Panc1 (cell line): ENCODE measurements at regions not wholly inside any gene's neighbourhood (a gene's known extent, or its start where the extent isn't known, plus 50 kb on each side); places are given as distances from the start of the nearest gene placed in this dataset.

Experiments
- ATAC-seq: fragments of 200-7000 bp; cut with Tn5 transposase; 2 replicates; pipeline ENCODE4 v1.9.1; 2020; ENCODE audit warnings: mild to moderate bottlenecking, moderate library complexity
- BruUV-seq: library from RNA; stranded (reverse); fragments of 400-500 nt; replicated peaks from 2 replicates; lab custom pipeline; 2021; lab: Mats Ljungman, UMichigan
- CTCF ChIA-PET: fragments of 300-600 bp; sonication (Branson Sonifier 250); formaldehyde crosslinking; loops from one replicate; lab custom pipeline; 2022; ENCODE audit warnings: antibody characterized with exemption; lab: Charles Lee
- POLR2A ChIA-PET: fragments of 300-600 bp; sonication (Branson Sonifier 250); formaldehyde crosslinking; loops from one replicate; lab custom pipeline; 2022; ENCODE audit warnings: antibody characterized with exemption; lab: Charles Lee
- DNase-seq: peaks from one replicate; pipeline ENCODE4 v3.0.0-alpha.2; 2010; ENCODE audit warnings: low read depth, low spot score
- H3K27ac ChIP-seq: 2 replicates; pipeline ENCODE4 v1.5.1; 2011; ENCODE audit warnings: mild to moderate bottlenecking, low read length, inconsistent platforms
- H3K27me3 ChIP-seq: fragments of 200-500 bp; sonication (Bioruptor generic); 2 replicates; pipeline ENCODE4 v1.6.0; 2014; ENCODE audit warnings: low read length, inconsistent platforms; ENCODE audit not compliant: control insufficient read depth, insufficient read depth
- H3K36me3 ChIP-seq: fragments of 200-500 bp; sonication (Bioruptor generic); 2 replicates; pipeline ENCODE4 v1.5.1; 2014; ENCODE audit warnings: inconsistent platforms, mild to moderate bottlenecking, low read length, moderate library complexity; ENCODE audit not compliant: control insufficient read depth, insufficient read depth
- H3K4me1 ChIP-seq: 2 replicates; pipeline ENCODE4 v1.5.1; 2011; ENCODE audit warnings: inconsistent platforms, mild to moderate bottlenecking, low read length, moderate library complexity; ENCODE audit not compliant: control insufficient read depth, insufficient read depth
- H3K4me3 ChIP-seq, 2 experiments: 2 replicates each; pipeline ENCODE4 v1.5.1; 2011 to 2012; ENCODE audit warnings: low read depth in 2 of 2, low read length in 2 of 2, mild to moderate bottlenecking in 2 of 2, inconsistent platforms in 1 of 2, moderate library complexity in 1 of 2
- H3K9me3 ChIP-seq: fragments of 200-500 bp; sonication (Bioruptor generic); 2 replicates; pipeline ENCODE4 v1.5.1; 2014; ENCODE audit warnings: low read depth, mild to moderate bottlenecking, inconsistent platforms, low read length, moderate library complexity; ENCODE audit not compliant: control insufficient read depth, insufficient read depth
- POLR2AphosphoS5 ChIP-seq: IDR thresholded peaks from 2 replicates; pipeline ENCODE4 v1.6.1; 2012; ENCODE audit warnings: mild to moderate bottlenecking, low read depth, low read length, moderate library complexity
- SIN3A ChIP-seq: IDR thresholded peaks from 2 replicates; pipeline ENCODE4 v1.6.1; 2012; ENCODE audit warnings: low read depth, mild to moderate bottlenecking, low read length, moderate library complexity, borderline replicate concordance; ENCODE audit not compliant: insufficient read depth
- TCF7L2 ChIP-seq: IDR thresholded peaks from 2 replicates; pipeline ENCODE4 v1.6.1; 2011; ENCODE audit warnings: mild to moderate bottlenecking, low read depth, low read length, inconsistent platforms
- in situ Hi-C: cut with HindIII; loops from 2 replicates; pipeline ENCODE4 v1.10.0; 2016; ENCODE audit warnings: low sequenced_read_pairs, low pct_unique_long_range_greater_than_20kb
- intact Hi-C: fragments of 100-400 bp; cut with micrococcal nuclease; formaldehyde crosslinking; loops from one replicate; pipeline ENCODE4 v1.10.0; 2022; ENCODE audit not compliant: unreplicated experiment
- TF ChIP-seq, protein P1 (sequence below): fragments of 450-650 bp; IDR thresholded peaks from 2 replicates; pipeline ENCODE4 v1.5.1; 2017; ENCODE audit warnings: mild to moderate bottlenecking
- TF ChIP-seq, protein P2 (sequence below), 2 experiments: IDR thresholded peaks; 2 replicates each; pipeline ENCODE4 v1.6.1; 2011 to 2012; ENCODE audit warnings: low read depth in 2 of 2, control low read depth in 1 of 2, low read length in 1 of 2, mild to moderate bottlenecking in 1 of 2, moderate library complexity in 1 of 2; ENCODE audit not compliant: insufficient read depth in 1 of 2

DNA sequence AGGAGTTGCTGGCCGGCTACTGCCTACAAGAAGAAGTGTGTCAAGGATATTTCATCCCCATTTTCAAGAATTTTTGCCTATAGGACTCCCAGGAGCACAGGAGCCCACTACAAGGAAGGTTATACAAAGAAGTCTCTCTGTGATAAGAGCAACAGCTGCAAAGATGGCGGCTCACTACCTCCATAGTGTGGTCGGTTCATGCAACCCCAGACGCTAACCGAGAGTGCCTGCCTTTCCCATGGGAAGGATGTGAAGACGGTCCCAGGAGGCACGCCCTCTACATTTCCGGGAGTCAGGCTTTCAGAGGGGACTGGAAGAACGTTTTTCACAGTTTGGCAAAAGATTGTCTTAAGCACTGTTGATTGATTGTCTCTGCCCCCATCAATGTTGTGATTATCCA, 816.3 kb downstream of the QKI start:
- CTCF ChIA-PET = no interaction called here
- TF ChIP-seq, protein P1, sequence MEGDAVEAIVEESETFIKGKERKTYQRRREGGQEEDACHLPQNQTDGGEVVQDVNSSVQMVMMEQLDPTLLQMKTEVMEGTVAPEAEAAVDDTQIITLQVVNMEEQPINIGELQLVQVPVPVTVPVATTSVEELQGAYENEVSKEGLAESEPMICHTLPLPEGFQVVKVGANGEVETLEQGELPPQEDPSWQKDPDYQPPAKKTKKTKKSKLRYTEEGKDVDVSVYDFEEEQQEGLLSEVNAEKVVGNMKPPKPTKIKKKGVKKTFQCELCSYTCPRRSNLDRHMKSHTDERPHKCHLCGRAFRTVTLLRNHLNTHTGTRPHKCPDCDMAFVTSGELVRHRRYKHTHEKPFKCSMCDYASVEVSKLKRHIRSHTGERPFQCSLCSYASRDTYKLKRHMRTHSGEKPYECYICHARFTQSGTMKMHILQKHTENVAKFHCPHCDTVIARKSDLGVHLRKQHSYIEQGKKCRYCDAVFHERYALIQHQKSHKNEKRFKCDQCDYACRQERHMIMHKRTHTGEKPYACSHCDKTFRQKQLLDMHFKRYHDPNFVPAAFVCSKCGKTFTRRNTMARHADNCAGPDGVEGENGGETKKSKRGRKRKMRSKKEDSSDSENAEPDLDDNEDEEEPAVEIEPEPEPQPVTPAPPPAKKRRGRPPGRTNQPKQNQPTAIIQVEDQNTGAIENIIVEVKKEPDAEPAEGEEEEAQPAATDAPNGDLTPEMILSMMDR = no peak
- TF ChIP-seq SIN3A (no peak), TCF7L2 (no peak)
- ATAC-seq = no peak
- POLR2A ChIA-PET = no interaction called here
- Histone ChIP-seq H3K36me3 (no peaks in the 10 kb centered on the region), H3K4me3 (no peak overlapping the region), H3K27me3 (no peaks in the 10 kb centered on the region), H3K4me1 (no peaks in the 10 kb centered on the region), H3K27ac (no peak overlapping the region), H3K9me3 (no peaks in the 10 kb centered on the region)
- no TSS peak for BruUV-seq
- in situ Hi-C loops = no loop called here
- DNase-seq = no peak
- intact Hi-C loops = no loop called here

DNA sequence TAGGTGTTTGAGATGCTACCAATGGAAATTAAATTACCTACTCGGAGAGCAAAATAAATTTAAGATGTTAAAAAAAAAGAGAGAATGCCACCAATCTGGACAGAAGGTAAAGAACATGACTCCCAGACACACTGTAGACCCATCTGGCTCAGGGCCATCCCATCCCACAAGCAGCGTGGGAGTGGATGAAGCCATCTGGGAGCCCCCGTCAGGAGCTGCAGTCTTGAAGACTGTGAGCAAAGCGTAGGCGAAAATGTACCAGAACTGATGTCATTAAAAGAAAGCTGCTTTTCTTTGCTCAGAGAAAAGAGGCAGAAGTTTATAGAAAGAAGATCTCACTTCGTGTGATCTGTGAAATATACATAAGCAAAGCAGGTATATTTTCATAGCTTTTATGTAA, 815.7 kb downstream of the QKI start:
- no peak for ATAC-seq
- intact Hi-C loops (no loop called here), in situ Hi-C loops (no loop called here)
- Histone ChIP-seq H3K36me3 (no peaks in the 10 kb centered on the region), H3K27me3 (no peaks in the 10 kb centered on the region), H3K9me3 (no peaks in the 10 kb centered on the region), H3K4me1 (no peaks in the 10 kb centered on the region), H3K27ac (no peak overlapping the region), H3K4me3 (no peak overlapping the region)
- POLR2A ChIA-PET = no interaction called here
- CTCF ChIA-PET = no interaction called here
- DNase-seq = no peak
- no peak for TF ChIP-seq POLR2AphosphoS5
- TF ChIP-seq, protein P1 = no peak
- TF ChIP-seq SIN3A = no peak
- TF ChIP-seq, protein P2, sequence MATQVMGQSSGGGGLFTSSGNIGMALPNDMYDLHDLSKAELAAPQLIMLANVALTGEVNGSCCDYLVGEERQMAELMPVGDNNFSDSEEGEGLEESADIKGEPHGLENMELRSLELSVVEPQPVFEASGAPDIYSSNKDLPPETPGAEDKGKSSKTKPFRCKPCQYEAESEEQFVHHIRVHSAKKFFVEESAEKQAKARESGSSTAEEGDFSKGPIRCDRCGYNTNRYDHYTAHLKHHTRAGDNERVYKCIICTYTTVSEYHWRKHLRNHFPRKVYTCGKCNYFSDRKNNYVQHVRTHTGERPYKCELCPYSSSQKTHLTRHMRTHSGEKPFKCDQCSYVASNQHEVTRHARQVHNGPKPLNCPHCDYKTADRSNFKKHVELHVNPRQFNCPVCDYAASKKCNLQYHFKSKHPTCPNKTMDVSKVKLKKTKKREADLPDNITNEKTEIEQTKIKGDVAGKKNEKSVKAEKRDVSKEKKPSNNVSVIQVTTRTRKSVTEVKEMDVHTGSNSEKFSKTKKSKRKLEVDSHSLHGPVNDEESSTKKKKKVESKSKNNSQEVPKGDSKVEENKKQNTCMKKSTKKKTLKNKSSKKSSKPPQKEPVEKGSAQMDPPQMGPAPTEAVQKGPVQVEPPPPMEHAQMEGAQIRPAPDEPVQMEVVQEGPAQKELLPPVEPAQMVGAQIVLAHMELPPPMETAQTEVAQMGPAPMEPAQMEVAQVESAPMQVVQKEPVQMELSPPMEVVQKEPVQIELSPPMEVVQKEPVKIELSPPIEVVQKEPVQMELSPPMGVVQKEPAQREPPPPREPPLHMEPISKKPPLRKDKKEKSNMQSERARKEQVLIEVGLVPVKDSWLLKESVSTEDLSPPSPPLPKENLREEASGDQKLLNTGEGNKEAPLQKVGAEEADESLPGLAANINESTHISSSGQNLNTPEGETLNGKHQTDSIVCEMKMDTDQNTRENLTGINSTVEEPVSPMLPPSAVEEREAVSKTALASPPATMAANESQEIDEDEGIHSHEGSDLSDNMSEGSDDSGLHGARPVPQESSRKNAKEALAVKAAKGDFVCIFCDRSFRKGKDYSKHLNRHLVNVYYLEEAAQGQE (IDR thresholded peaks at IDR 0.05; ENCODE audit: insufficient read depth in 1 of 2, low read depth in 2 of 2, low read length in 1 of 2) = no peak
- TF ChIP-seq TCF7L2 = no peak
- BruUV-seq = no TSS peak

DNA sequence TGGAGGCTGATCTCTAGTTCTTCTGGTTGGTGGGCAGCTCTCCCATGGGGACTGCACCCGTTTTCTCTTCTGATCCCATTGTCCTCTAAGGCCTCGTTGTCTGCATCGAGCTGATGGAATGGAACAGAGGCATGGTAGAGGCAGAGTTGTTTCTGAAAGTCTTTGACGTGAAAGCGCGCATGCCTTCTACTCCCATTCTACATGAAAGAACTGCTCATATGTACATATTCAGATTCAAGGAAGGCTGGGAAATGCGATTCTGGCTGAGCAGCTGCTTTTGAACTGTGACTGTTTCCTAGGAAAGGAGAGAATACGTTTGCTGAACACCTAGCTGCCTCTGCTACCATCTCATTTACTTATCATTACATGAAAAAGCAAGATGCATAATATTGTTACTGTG, 815.2 kb downstream of the QKI start:
- CTCF ChIA-PET = no interaction called here
- Histone ChIP-seq H3K4me1 (no peaks in the 10 kb centered on the region), H3K9me3 (no peaks in the 10 kb centered on the region), H3K27ac (no peak overlapping the region), H3K27me3 (no peaks in the 10 kb centered on the region), H3K36me3 (no peaks in the 10 kb centered on the region), H3K4me3 (no peak overlapping the region)
- POLR2A ChIA-PET = no interaction called here
- intact Hi-C loops (no loop called here), in situ Hi-C loops (no loop called here)
- DNase-seq (no peak), ATAC-seq (no peak)
- TF ChIP-seq, protein P1 = no peak
- TF ChIP-seq SIN3A = no peak
- no peak for TF ChIP-seq POLR2AphosphoS5
- TF ChIP-seq TCF7L2 = no peak
- TF ChIP-seq, protein P2 (IDR thresholded peaks at IDR 0.05; ENCODE audit: insufficient read depth in 1 of 2, low read depth in 2 of 2, low read length in 1 of 2) = no peak
- no TSS peak for BruUV-seq
